Spinal cord (tissue), 9 donors: ENCODE measurements at regions not wholly inside any gene's neighbourhood (a gene's known extent, or its start where the extent isn't known, plus 50 kb on each side); places are given as distances from the start of the nearest gene placed in this dataset.
"Not testable (repeated sequence)": the region's sequence is repeated elsewhere in the genome, so short reads cannot be mapped to it uniquely, and the experiment has no call there.

ENCODE experiments used
- DNase-seq, 6 donors: peaks; one replicate each; pipeline versions ENCODE4 v3.0.0 to v3.0.0-alpha.2; 2013 to 2015; ENCODE audit warnings: low spot score in 6 of 6, low read depth in 4 of 6
- H3K27ac ChIP-seq: one replicate; pipeline ENCODE4 v1.5.1; 2013; ENCODE audit warnings: low read depth, low read length, control low read depth
- H3K27me3 ChIP-seq: one replicate; pipeline ENCODE4 v1.6.1; 2013; ENCODE audit warnings: low read length; ENCODE audit not compliant: control insufficient read depth, insufficient read depth
- H3K36me3 ChIP-seq: one replicate; pipeline ENCODE4 v1.6.1; 2013; ENCODE audit warnings: low read length; ENCODE audit not compliant: control insufficient read depth, insufficient read depth
- H3K4me1 ChIP-seq: one replicate; pipeline ENCODE4 v1.6.1; 2013; ENCODE audit warnings: low read length; ENCODE audit not compliant: control insufficient read depth, insufficient read depth
- H3K4me3 ChIP-seq: one replicate; pipeline ENCODE4 v1.5.1; 2013; ENCODE audit warnings: low read depth, low read length, control low read depth
- H3K9me3 ChIP-seq: one replicate; pipeline ENCODE4 v1.6.1; 2013; ENCODE audit warnings: low read length; ENCODE audit not compliant: control insufficient read depth, insufficient read depth
- WGBS: methylation state at CpG from one replicate; pipeline ENCODE4 v1.1.5; 2013; ENCODE audit warnings: missing lambda C conversion rate; ENCODE audit not compliant: insufficient coverage; 5-methylcytosine and 5-hydroxymethylcytosine counted together
- donor health status: healthy.

GRCh38 chr5:57741336-57741735 is 258.7 kb upstream of the ACTBL2 start:
- H3K36me3 ChIP-seq = no peaks in the 10 kb centered on the region
- H3K27ac ChIP-seq = no peak overlapping the region
- H3K9me3 ChIP-seq = no peaks in the 10 kb centered on the region
- peaks cover 3% of the 10 kb centered on the region for H3K4me1 ChIP-seq
- no peak overlapping the region for H3K4me3 ChIP-seq
- DNase-seq = no peak
- H3K27me3 ChIP-seq = no peaks in the 10 kb centered on the region

GRCh38 chr5:57738787-57739186 is 256.2 kb upstream of the ACTBL2 start:
- H3K9me3 ChIP-seq = no peaks in the 10 kb centered on the region
- H3K36me3 ChIP-seq = no peaks in the 10 kb centered on the region
- 100% methylated on average over 1 of the region's 1 CpG for WGBS
- H3K27me3 ChIP-seq = no peaks in the 10 kb centered on the region
- no peak for DNase-seq
- H3K27ac ChIP-seq = no peak overlapping the region
- H3K4me3 ChIP-seq = no peak overlapping the region
- peaks cover 3% of the 10 kb centered on the region for H3K4me1 ChIP-seq

DNA sequence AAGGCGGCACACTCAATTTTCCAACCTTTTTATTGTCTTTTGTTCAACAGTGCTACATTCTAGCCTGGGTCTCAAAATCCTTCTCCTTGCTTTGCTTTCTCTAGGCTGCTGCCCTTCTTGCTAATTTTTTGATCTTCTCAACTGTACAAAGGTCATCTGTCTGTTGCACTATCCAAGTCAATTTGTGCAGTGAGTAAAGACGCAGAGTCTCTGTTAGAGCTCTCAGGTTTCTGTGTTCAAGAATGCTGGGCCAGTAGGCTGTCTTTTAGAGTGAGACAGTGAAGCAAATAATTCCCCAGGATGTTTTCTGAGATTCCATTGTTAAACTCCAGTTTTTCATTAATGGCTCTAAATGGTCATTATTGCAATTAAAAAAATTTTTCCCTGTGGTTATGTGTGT is 255.7 kb upstream of the ACTBL2 start:
- Histone ChIP-seq H3K27ac (no peak overlapping the region), H3K9me3 (no peaks in the 10 kb centered on the region), H3K27me3 (no peaks in the 10 kb centered on the region), H3K4me3 (no peak overlapping the region), H3K36me3 (no peaks in the 10 kb centered on the region), H3K4me1 (peaks cover 3% of the 10 kb centered on the region)
- WGBS = 70% methylated on average over 2 of the region's 2 CpGs
- DNase-seq = no peak

- Histone ChIP-seq H3K9me3 (no peaks in the 10 kb centered on the region), H3K4me1 (peaks cover 3% of the 10 kb centered on the region), H3K27me3 (no peaks in the 10 kb centered on the region), H3K27ac (no peak overlapping the region), H3K4me3 (no peak overlapping the region), H3K36me3 (no peaks in the 10 kb centered on the region)
- DNase-seq = peak in 2 of 6 donors; percentile 60 to 84
- WGBS = 80% methylated on average over 1 of the region's 4 CpGs
Observed at GRCh38 chr5:57736716-57737115, 254.1 kb upstream of the ACTBL2 start.

DNA sequence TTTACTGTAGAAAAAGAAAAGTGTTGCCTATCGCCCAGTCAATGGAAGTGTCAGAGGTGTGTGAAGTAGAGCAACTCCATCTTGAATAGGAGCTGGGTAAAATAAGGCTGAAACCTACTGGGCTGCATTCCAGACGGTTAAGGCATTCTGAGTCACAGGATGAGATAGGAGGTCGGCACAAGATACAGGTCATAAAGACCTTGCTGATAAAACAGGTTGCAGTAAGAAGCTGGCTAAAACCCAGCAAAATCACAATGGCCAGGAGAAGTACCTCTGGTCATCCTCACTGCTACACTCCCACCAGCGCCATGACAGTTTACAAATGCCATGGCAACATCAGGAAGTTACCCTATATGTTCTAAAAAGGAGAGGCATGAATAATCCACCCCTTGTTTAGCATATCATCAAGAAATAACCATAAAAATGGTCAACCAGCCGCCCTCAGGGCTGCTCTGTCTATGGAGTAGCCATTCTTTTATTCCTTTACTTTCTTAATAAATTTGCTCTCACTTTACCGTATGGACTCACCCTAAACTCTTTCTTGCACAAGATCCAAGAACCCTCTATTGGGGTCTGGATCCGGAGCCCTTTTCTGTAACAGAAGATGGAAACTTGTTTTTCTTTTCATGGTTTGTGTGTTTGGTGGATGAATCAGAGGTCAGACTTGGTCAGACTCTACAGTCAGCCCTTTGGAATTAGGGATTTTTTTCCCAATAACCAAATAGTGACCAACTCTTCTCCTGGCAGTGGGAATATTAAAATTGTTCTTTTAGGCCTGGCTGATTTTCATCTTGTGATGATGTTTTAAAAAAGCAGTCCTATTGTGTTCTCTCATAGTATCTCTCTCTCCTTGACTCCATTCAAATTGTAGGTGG is 252.9 kb upstream of the ACTBL2 start:
- not testable (repeated sequence) for H3K27me3 ChIP-seq, H3K27ac ChIP-seq, H3K4me3 ChIP-seq, H3K36me3 ChIP-seq, H3K4me1 ChIP-seq, H3K9me3 ChIP-seq, DNase-seq
- WGBS = 87% methylated on average over 4 of the region's 7 CpGs

DNA sequence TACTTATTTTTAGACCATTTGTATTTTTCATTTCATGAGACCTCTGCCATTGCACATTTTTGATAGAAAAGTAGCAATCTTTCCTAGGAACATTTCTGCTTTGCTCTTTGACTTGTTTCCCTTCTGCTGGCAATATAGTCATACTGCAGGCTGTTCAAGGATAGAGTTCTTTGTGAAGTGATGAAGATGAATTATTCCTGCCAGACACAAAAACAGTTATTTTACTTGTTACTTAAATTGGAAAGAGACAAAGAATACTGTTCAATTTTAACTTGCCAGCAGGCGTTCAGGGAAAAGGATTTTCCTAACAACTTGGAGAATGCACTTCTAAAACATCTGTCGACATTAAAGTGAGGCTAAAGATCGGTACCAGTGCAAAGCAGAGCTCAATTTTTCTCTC is 251.7 kb upstream of the ACTBL2 start:
- Histone ChIP-seq H3K27ac (no peak overlapping the region), H3K27me3 (no peaks in the 10 kb centered on the region), H3K9me3 (peaks cover 3% of the 10 kb centered on the region), H3K4me3 (no peak overlapping the region), H3K36me3 (no peaks in the 10 kb centered on the region), H3K4me1 (peaks cover 3% of the 10 kb centered on the region)
- peak in 2 of 6 donors; percentile 45 to 75 for DNase-seq
- WGBS = 27% methylated on average over 2 of the region's 3 CpGs

GRCh38 chr5:57727591-57727990 is 245.0 kb upstream of the ACTBL2 start:
- H3K27ac ChIP-seq = no peak overlapping the region
- no peak overlapping the region for H3K4me3 ChIP-seq
- H3K9me3 ChIP-seq = peaks cover 5% of the 10 kb centered on the region
- no peak for DNase-seq
- H3K27me3 ChIP-seq = no peaks in the 10 kb centered on the region
- H3K4me1 ChIP-seq = no peaks in the 10 kb centered on the region
- no peaks in the 10 kb centered on the region for H3K36me3 ChIP-seq

- Histone ChIP-seq H3K36me3 (no peaks in the 10 kb centered on the region), H3K4me3 (no peak overlapping the region), H3K4me1 (no peaks in the 10 kb centered on the region), H3K27ac (no peak overlapping the region), H3K9me3 (peaks cover 2% of the 10 kb centered on the region), H3K27me3 (no peaks in the 10 kb centered on the region)
- 94% methylated on average over 5 of the region's 7 CpGs for WGBS
- DNase-seq = no peak
Observed at GRCh38 chr5:57725658-57726504, 243.3 kb upstream of the ACTBL2 start.

DNA sequence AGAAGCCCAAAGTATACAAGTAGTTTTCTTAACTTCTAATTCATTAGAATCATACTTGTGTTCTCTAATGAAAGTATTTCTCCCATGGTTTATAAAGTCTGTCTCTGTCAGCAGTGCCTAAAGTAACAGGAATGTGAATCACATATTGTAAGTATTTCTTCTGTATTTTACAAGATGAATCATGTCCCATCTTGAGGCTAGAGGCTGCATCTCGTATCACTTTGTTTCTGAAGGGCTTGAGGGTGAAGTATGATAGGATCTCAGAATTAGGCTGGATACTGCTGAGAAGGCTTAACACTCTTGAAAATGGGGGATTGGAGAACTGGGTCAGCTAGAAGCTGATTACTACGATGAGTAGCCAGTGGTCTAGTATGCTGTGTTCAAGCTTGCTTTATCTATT is 242.2 kb upstream of the ACTBL2 start:
- Histone ChIP-seq H3K9me3 (peaks cover 2% of the 10 kb centered on the region), H3K27ac (no peak overlapping the region), H3K4me1 (no peaks in the 10 kb centered on the region), H3K4me3 (no peak overlapping the region), H3K27me3 (no peaks in the 10 kb centered on the region), H3K36me3 (no peaks in the 10 kb centered on the region)
- 92% methylated on average over 2 of the region's 2 CpGs for WGBS
- no peak for DNase-seq

- peak overlapping the region; percentile 82 for H3K27ac ChIP-seq
- no peak for DNase-seq
- no peaks in the 10 kb centered on the region for H3K27me3 ChIP-seq
- no peaks in the 10 kb centered on the region for H3K4me1 ChIP-seq
- H3K4me3 ChIP-seq = no peak overlapping the region
- no CpG with 5 or more reads among the region's 4 CpGs for WGBS
- H3K9me3 ChIP-seq = no peaks in the 10 kb centered on the region
- H3K36me3 ChIP-seq = no peaks in the 10 kb centered on the region
Observed at GRCh38 chr5:57721226-57721625, 238.6 kb upstream of the ACTBL2 start.
